GM21619 (cell line): ENCODE measurements at regions not wholly inside any gene's neighbourhood (a gene's known extent, or its start where the extent isn't known, plus 50 kb on each side); places are given as distances from the start of the nearest gene placed in this dataset.

Source experiments
- ATAC-seq: cut with Tn5 transposase; IDR thresholded peaks from one replicate; pipeline ENCODE4 v1.9.1; 2021; ENCODE audit not compliant: unreplicated experiment

GRCh38 chr16:85385463-85386331 is 227.4 kb upstream of the GSE1 start:
- ATAC-seq, result no peak

- no peak for ATAC-seq
These were observed 226.5 kb upstream of the GSE1 start for GRCh38 chr16:85386467-85387170.

GRCh38 chr16:85387171-85387507 is 226.0 kb upstream of the GSE1 start:
- ATAC-seq, result no peak

- no peak for ATAC-seq
These were observed 225.3 kb upstream of the GSE1 start for GRCh38 chr16:85387731-85388295.

DNA sequence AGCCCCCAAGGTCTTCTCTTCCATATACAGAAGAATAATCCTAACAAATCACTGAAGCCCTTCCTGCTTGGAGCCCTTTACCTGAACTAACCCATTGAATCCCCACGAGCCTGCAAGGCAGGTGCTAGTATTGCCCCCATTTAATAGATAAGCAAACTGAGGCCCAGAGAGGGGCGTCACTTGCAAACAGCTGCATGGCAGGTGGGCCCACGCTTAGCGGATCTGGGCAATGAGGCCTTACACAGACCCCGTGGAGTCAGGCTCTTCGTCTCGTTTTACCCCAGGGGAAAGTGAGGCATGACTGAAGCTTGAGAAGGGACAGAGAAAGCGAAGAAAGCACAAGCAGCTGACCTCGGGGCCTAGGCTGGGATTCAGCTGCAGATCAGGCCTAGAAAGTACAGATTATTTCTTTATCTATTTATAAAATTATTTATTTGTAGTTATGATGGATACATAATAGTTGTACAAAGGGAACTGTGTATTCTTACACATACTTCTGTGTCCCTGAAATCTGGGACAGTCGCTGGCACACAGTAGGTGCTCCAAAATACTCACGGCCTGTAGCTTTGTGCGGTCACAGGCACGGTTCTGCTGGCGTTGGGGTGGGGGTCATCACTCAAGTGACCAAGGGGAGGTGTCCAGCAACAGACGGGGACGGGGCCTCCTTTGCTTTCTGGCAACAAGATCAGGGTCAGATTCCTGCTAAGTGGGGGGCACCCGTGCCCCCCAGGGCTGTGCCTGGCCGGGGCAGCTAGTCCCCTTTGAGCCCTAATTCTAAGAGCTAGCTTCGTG is 223.2 kb upstream of the GSE1 start:
- ATAC-seq, result no peak

- ATAC-seq, result no peak
These were observed 222.5 kb upstream of the GSE1 start for GRCh38 chr16:85390511-85391174.

- no peak for ATAC-seq
These were observed 221.9 kb upstream of the GSE1 start for GRCh38 chr16:85391175-85391707.

GRCh38 chr16:85391769-85392583 is 221.1 kb upstream of the GSE1 start:
- ATAC-seq, result no peak

DNA sequence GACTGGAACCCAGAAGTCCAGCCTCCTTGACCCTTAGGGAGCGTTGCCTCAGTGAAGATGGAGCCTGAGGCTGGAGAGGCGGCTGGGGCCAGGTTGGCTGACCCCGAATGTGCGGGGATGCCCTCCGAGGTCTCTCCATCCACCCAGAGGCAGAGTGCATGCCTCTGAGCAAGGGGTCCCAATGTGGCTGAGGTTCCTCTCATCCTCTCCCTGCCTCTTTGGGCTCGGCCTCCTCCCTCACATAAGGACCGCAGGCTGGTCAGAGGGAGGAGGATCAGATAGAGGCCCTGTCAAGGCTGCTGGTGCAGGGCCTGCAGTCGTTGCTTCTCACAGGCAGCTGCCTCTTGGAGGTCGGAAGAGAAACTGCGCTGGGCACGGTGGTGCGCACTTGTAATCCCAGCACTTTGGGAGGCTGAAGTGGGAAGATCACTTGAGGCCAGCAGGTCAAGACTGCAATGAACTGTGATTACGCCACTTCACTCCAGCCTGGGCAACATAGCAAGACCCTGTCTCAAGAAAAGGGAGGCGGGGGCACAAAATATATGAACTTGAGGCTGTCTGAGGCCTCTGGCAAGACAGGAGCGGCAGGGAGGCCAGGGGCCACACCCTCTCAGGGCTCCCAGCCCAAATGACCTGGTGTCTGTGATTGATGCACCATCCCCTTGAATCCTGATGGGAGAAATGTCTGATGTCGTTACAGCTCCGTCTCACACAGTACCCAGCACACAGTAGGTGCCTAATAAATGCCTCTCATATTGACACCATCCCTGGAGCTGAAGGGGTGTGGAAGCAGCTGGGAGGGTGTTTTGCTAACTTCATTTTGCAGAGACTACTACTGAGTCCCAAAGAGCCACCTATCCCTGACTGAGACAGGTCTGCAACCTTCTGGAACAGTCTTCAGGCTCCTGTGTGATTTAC is 220.1 kb upstream of the GSE1 start:
- no peak for ATAC-seq

GRCh38 chr16:85393674-85394451 is 219.3 kb upstream of the GSE1 start:
- no peak for ATAC-seq

GRCh38 chr16:85394456-85395206 is 218.5 kb upstream of the GSE1 start:
- ATAC-seq, result no peak

- no peak for ATAC-seq
These were observed 217.8 kb upstream of the GSE1 start for GRCh38 chr16:85395207-85395912.

- no peak for ATAC-seq
These were observed 216.9 kb upstream of the GSE1 start for GRCh38 chr16:85395913-85396878.

- no peak for ATAC-seq
These were observed 215.9 kb upstream of the GSE1 start for GRCh38 chr16:85396879-85397871.
